ENCODE measurements at regions not wholly inside any gene's neighbourhood (a gene's known extent, or its start where the extent isn't known, plus 50 kb on each side); places are given as distances from the start of the nearest gene placed in this dataset.
"Not testable (repeated sequence)": the region's sequence is repeated elsewhere in the genome, so short reads cannot be mapped to it uniquely, and the experiment has no call there.

GRCh38 chrX:96081891-96082290, 602.8 kb upstream of the DIAPH2 start:
- no peak for DNase-seq (ENCODE audit: low spot score)
- in situ Hi-C loops (cut with MboI; ENCODE audit: low sequenced_read_pairs, unreplicated experiment), result no loop called here
- no peak for TF ChIP-seq CTCF (IDR thresholded peaks at IDR 0.05; ENCODE audit: borderline replicate concordance, control extremely low read depth, extremely low read depth, insufficient read depth, missing control alignments)

- no peak for TF ChIP-seq CTCF (IDR thresholded peaks at IDR 0.05; ENCODE audit: borderline replicate concordance, control extremely low read depth, extremely low read depth, insufficient read depth, missing control alignments)
- no peak for DNase-seq (ENCODE audit: low spot score)
- in situ Hi-C loops (cut with MboI; ENCODE audit: low sequenced_read_pairs, unreplicated experiment), result no loop called here
These were observed 590.0 kb upstream of the DIAPH2 start for GRCh38 chrX:96094616-96095015.

DNA sequence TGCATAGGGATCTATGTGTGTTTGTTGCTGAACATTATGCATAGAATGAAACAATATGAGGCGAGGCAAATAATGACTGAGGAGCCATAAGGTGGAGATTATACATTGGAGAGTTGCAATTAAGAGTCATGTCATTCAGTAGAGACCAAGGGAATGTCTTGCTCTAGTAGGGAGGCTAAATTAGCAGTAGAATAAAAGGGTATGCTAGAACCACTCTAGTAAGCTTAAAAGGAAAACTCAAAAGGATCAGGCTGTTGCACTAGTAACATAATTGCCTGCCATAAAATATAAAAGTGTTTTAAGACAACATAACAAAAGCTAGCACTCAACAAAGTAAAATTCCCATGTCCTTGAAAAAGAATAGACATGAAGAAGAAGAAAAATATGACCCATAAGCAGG, 586.2 kb upstream of the DIAPH2 start:
- no peak for TF ChIP-seq CTCF (IDR thresholded peaks at IDR 0.05; ENCODE audit: borderline replicate concordance, control extremely low read depth, extremely low read depth, insufficient read depth, missing control alignments)
- no peak for DNase-seq (ENCODE audit: low spot score)
- in situ Hi-C loops (cut with MboI; ENCODE audit: low sequenced_read_pairs, unreplicated experiment), result no loop called here

DNA sequence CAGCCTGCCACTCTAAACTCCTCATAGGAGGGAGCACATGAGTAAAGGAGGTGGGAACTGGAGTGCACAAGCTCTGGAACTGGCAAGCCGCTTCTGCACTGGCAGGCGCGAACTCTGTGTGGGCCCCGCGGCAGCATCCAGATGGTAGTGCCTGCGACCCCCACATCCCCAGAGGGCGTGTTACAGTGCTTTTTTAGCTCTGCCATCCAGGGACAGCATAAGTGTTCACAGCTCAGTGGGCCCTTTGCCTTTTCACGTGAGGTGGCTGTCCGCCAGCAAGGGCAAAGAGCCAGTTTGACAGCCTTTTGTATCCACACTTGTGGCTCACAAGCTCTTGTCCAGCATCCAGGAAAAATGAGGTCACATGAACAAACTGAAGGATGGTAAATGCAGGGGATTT, 581.6 kb upstream of the DIAPH2 start:
- TF ChIP-seq CTCF (IDR thresholded peaks at IDR 0.05; ENCODE audit: borderline replicate concordance, control extremely low read depth, extremely low read depth, insufficient read depth, missing control alignments), result no peak
- DNase-seq (ENCODE audit: low spot score), result no peak
- in situ Hi-C loops (cut with MboI; ENCODE audit: low sequenced_read_pairs, unreplicated experiment), result no loop called here

DNA sequence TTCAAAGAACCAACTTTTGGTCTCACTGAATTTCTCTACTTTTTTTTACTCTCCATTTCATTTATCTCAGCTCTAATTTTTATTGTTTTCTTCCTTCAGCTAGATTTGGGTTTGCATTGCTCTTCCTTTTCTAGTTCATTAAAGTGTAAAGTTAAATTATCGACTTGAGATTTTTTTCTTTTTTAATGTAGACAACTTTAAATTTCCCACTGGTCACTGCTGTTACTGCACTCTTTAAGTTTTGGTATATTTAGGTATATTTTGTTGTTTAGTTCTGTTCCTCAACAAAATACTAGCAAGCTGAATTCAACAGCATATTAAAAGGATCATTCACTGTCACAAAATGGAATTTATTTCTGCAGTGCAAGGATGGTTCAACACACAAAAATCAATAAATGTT, 572.0 kb upstream of the DIAPH2 start:
- in situ Hi-C loops (cut with MboI; ENCODE audit: low sequenced_read_pairs, unreplicated experiment), result no loop called here
- TF ChIP-seq CTCF (IDR thresholded peaks at IDR 0.05; ENCODE audit: borderline replicate concordance, control extremely low read depth, extremely low read depth, insufficient read depth, missing control alignments), result no peak
- DNase-seq (ENCODE audit: low spot score), result no peak

DNA sequence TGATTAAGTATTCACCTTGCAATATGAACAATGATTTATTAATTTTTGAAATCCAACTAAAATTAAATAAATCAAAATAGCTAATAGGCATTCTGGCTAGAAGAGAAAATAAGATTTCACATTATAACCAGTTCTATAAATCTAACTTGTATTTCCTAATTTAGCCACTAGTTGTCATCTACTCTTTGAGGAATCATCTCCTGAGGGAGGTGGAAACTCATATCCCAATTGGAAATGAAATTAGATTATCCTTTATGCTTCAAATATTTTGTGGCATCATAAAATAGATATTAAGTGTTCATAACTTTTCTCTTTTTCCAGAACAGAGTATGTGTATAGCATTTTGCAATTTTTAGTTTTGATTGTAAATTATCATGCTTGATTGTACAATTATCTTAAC, 558.5 kb upstream of the DIAPH2 start:
- no peak for DNase-seq (ENCODE audit: low spot score)
- in situ Hi-C loops (cut with MboI; ENCODE audit: low sequenced_read_pairs, unreplicated experiment), result no loop called here
- TF ChIP-seq CTCF (IDR thresholded peaks at IDR 0.05; ENCODE audit: borderline replicate concordance, control extremely low read depth, extremely low read depth, insufficient read depth, missing control alignments), result no peak

- DNase-seq (ENCODE audit: low spot score); in situ Hi-C loops (cut with MboI; ENCODE audit: low sequenced_read_pairs, unreplicated experiment): not testable (repeated sequence)
These were observed 556.6 kb upstream of the DIAPH2 start for GRCh38 chrX:96128058-96128457.
